ENCODE measurements at regions not wholly inside any gene's neighbourhood (a gene's known extent, or its start where the extent isn't known, plus 50 kb on each side); places are given as distances from the start of the nearest gene placed in this dataset.

- no peak for DNase-seq (ENCODE audit: low read depth)
These were observed 833.6 kb upstream of the AGA start for GRCh38 chr4:178275671-178276360.

- no peak for DNase-seq (ENCODE audit: low read depth)
These were observed 838.1 kb upstream of the AGA start for GRCh38 chr4:178280362-178280761.

DNA sequence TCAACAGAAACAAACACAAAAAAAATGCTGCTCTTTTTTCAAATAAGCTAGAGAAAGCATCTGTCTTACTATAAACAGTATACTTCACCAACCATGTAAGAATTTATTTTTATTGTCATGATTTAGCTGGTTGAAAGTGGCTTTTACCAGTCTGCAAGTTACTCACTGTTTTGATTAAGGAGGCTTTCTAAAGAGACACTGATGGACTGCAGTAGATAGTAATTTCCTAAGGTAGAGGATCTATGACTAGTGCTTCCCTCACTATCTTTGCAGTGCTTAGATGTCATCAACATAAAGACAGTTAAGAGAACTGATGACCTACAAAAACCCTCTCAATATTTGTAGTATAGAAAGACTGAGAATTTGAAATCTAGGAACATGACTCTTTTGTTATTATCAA, 846.2 kb upstream of the AGA start:
- DNase-seq (ENCODE audit: low read depth), result no peak

DNA sequence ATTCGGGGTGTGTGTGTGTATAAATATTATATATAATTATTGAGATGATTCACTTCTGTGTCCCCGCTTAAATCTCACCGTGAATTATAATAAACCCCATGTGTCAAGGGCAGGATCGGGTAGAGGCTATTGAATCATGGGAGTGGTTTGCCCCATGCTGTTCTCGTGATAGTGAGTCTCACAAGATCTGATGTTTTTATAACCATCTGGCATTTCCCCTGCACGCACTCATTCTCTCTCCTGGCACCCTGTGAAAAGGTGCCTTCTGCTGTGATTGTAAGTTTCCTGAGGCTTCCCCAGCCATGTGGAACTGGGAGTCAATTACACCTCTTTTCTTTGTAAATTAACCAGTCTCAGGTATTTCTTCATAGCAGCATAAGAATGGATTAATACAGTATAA, 851.4 kb upstream of the AGA start:
- DNase-seq (ENCODE audit: low read depth), result no peak

GRCh38 chr4:178296669-178297068, 854.4 kb upstream of the AGA start:
- DNase-seq (ENCODE audit: low read depth), result no peak

DNA sequence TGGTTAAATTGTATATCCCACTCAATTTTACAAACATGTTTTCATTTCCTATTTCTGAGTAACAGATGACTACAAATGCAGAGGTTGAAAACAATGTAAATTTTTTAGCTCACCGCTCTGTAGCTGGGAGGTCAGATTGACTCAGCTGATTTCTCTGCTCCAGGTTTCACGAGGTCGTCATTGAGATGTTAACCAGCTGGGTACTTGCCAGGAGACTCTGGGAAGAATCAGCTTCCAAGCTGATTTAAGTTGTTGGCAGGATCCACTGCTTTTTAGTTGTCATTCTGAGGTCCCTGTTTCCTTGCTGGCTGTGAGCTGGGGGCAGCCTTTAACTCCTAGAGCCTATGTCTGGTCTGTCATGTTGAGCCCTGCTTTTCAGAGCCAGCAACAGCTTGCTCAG, 864.3 kb upstream of the AGA start:
- no peak for DNase-seq (ENCODE audit: low read depth)

- DNase-seq (ENCODE audit: low read depth), result no peak
These were observed 867.7 kb upstream of the AGA start for GRCh38 chr4:178309890-178310289.

DNA sequence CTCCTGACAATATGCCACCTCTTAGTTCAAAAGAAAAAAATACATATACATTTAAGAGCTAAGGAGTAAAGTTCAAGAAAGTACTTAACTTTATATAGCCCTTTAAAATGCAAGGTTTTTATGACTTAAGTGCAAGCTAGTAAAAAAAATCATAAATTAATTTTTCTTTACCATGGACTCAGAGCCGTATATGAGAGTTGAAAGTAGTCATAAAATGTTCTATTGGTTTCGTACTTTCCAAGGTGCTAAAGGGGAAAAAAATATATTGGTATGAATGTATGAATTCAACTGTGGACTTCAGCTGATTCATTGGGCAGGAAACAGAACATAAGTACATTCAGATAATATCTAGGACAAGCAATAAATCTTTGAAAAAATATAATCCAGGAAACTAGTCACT, 869.8 kb upstream of the AGA start:
- no peak for DNase-seq (ENCODE audit: low read depth)

DNA sequence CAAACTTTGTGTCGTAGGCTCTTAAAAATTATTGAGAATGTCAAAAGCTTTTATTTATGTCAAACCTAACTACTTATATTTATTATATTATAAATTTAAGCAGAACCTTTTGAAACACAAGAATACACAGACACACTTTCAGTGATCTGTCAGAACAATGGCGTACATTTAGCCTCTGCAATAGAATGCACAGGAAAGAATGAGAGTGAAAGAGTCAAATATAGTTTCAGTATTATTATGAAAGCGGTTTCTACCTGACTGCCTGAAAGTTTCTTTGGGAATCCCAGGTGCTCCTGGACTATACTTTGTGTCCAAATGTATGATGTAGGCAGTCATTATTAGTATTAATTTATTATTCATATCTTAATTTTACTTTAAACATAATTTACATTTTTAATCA, 872.0 kb upstream of the AGA start:
- DNase-seq (ENCODE audit: low read depth), result no peak

GRCh38 chr4:178316211-178316610, 874.0 kb upstream of the AGA start:
- DNase-seq (ENCODE audit: low read depth), result no peak

GRCh38 chr4:178320003-178320402, 877.8 kb upstream of the AGA start:
- no peak for DNase-seq (ENCODE audit: low read depth)

DNA sequence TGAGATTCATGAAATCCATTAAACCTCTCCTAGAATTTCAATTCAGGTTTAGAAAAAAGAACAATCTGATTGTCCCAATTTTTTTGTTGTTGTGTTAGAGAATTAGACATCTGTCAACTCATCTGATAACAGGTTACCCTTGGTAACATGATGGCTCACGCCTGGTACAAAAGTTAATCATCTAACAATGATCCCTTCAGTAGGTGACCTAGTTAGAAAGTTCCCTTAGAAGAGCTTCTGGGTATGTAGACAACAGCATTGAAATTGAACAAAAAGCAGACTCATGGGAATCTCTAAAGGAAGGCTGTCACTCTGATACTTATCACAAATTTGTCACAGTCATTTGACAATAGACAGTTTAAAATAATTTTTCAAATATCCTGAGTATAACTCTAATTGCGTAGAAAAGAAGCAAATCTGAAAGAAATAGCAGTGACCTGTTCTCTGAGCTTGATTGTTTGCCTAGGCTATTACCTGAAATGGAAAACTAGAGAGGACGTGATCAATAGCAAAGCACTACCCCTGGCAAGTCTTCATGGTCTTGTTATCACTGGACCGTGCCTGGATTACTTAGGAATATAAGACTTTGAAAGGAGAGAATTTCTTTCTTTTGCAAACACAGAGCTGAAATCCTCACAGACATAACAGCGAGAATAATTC, 880.4 kb upstream of the AGA start:
- no peak for DNase-seq (ENCODE audit: low read depth)

DNA sequence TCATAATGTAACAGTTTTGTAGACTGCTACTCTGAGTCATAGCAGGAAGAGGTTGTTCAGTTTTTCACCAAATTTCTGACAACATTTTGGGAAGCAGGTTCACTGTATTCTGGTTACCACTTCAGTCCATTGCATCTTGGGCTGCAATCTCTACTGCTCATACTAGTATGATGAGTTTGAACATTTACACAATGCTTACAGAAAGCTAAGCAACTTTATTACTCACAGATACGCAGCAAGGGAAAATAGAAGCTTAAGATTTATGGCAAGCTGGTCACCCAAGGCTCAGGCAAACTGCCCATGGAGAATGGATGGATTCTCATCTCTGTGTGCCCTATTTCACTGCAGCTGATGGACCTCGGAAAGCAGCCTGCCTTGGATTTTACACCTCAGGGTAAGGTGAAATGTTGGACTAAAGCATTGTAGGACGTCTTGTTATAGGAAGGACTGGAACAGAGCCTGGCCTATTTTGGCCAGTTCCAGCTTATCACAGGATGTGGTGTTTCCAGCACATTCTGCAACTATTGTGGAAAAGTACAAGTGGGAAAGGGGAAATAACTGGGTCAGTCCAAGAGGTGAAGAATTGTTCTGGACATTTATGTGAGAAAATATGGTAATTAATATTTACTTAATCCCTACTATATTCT, 887.1 kb upstream of the AGA start:
- DNase-seq (ENCODE audit: low read depth), result no peak

GRCh38 chr4:178333355-178333754, 891.1 kb upstream of the AGA start:
- DNase-seq (ENCODE audit: low read depth), result no peak

GRCh38 chr4:178339769-178340168, 897.5 kb upstream of the AGA start:
- no peak for DNase-seq (ENCODE audit: low read depth)

DNA sequence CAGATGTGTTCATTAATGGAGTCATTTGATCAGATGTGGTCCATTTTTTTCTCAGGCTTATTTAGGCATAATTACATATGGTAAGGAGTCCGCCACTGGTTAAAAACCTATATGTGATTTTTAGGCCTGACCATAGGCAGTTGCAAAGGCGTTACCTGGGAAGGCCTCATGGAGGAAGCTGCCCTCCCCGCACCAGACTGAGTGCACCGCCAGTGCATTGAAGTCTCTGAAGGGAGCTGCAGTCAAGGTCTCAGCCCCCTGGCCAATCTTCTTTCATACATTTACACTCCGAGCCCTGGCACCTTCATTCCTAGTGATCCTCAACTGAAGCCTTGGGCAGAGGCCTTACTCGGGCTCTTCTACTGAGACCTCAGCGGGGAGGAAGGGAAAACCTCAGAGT, 898.2 kb upstream of the AGA start:
- DNase-seq (ENCODE audit: low read depth), result no peak

DNA sequence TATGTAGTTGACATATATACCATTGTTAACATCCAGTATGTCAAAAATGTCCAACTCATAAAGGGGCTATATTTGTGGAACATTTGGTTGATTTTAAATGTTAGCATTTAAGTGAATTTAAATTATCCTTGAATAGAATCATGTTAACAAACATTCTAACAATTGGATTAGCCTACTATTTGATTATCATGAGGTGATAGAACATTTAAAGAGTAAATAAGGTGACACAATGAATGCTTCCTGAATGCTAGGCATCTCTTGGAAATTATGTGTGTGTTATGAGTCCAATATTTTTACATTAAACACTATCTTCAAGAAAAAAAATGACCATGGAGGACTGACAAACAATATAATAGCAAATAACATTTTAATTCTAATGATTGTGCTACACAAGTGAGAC, 901.9 kb upstream of the AGA start:
- DNase-seq (ENCODE audit: low read depth), result no peak

GRCh38 chr4:178347111-178347510, 904.9 kb upstream of the AGA start:
- DNase-seq (ENCODE audit: low read depth), result no peak

DNA sequence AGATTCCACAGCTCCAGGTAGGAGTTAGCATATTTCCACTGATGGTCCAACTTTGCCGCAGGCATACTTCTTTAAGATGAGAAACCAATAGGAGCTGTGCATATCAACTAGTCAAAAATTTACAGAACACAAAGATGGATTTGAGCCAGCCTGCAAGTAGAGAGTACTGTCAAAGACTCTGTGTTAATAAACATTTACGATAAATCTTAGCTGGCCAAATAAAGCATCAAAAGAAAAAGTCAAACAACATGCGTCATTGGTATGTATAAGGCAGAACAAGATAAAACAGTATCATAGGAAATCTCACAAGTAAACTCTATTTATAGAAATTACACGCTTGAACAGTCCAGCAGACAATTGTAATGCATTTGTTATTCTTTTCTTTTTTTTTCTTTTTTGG, 907.4 kb upstream of the AGA start:
- no peak for DNase-seq (ENCODE audit: low read depth)

DNA sequence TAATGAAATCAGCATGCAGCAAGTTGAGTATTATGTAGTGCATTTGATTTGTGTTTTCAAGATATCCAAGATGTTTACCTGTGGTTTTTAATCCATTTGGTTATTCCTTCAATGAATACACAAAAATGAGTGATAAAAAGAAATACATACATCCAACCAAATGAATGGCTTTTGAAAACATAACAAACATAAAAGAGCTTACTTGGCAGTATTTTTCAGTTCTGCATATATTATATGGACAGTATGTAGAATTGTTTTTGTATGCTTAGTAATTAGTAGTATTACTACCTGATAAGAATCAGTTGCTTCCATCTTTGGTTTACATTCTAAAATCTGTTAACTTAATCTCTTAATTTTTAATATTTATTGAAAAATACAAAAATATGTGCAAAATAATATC, 908.9 kb upstream of the AGA start:
- no peak for DNase-seq (ENCODE audit: low read depth)

DNA sequence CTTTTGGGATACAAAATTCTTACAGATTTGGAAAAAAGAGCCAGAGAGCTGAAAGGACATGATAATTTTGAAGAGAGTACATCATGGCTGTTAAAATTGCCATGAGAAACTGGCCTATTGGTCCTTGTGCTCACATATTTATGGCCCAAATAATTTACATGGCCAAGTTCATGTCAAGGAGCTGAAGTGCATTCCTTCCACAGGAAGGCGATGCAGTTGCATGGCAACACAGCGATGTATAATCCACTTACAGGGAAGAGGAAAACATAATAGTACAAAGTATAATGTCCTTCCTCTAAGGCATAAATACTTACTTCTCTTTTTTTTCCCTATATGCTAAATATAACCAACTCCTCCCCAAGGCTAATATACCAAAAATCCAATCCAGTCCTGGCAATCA, 914.5 kb upstream of the AGA start:
- DNase-seq (ENCODE audit: low read depth), result no peak

DNA sequence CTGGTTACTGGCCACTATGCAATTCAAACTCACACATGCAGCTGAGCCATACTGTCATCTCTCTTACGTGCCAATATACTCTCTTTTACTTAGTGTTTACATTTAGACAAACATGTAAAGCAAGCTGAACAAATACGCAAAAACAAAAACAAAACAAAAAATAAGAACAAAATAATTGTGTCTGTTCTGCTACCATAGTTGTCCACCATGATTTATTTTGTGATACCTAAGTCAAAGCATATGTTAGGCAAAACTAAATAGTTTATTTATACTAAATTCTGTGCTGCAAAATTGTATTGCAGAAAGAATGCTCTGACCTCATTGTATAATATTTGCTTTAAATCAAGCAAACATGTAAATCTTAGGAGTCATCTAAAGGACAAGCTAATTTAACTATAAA, 943.2 kb upstream of the AGA start:
- no peak for DNase-seq (ENCODE audit: low read depth)

GRCh38 chr4:178387756-178388155, 945.5 kb upstream of the AGA start:
- no peak for DNase-seq (ENCODE audit: low read depth)

DNA sequence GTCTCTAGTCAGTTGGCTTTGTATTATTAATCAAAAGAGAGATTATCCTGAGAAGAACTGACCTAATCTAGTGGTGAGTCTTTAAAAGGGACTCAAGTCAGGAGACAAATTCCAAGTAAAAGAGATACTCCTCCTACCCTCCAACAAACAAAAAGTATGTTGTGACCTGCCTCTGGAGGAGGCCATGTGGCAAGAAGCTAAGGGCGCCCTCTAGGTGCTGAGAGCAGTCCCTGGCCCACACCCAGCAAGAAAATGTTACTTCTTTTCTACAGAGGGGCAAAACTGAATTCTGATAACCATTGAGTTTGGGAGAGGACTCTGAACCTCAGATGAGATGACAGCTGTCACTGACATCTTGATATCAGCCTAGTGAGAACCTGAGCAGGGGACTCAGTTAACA, 953.6 kb upstream of the AGA start:
- DNase-seq (ENCODE audit: low read depth), result no peak

All from stromal cell of bone marrow (primary cell).